GM18499 (cell line): ENCODE measurements at regions not wholly inside any gene's neighbourhood (a gene's known extent, or its start where the extent isn't known, plus 50 kb on each side); places are given as distances from the start of the nearest gene placed in this dataset.

ENCODE experiments used
- ATAC-seq: cut with Tn5 transposase; IDR thresholded peaks from one replicate; pipeline ENCODE4 v1.9.1; 2021; ENCODE audit warnings: moderate number of reproducible peaks; ENCODE audit not compliant: insufficient read depth, unreplicated experiment

GRCh38 chr14:76950055-76951020 is 78.2 kb downstream of the IRF2BPL start:
- no peak for ATAC-seq

- ATAC-seq: no peak
Observed at GRCh38 chr14:76948976-76949375, 79.5 kb downstream of the IRF2BPL start.

- ATAC-seq: no peak
Observed at GRCh38 chr14:76948213-76948947, 80.1 kb downstream of the IRF2BPL start.

GRCh38 chr14:76947838-76948184 is 80.7 kb downstream of the IRF2BPL start:
- ATAC-seq: no peak

GRCh38 chr14:76947078-76947837 is 81.2 kb downstream of the IRF2BPL start:
- ATAC-seq: no peak

GRCh38 chr14:76946753-76947077 is 81.8 kb downstream of the IRF2BPL start:
- ATAC-seq: no peak

- no peak for ATAC-seq
Observed at GRCh38 chr14:76943072-76943471, 85.4 kb downstream of the IRF2BPL start.

GRCh38 chr14:76941946-76942805 is 86.3 kb downstream of the IRF2BPL start:
- ATAC-seq: no peak

- no peak for ATAC-seq
Observed at GRCh38 chr14:76941544-76941943, 87.0 kb downstream of the IRF2BPL start.

GRCh38 chr14:76940021-76940760 is 88.3 kb downstream of the IRF2BPL start:
- no peak for ATAC-seq

GRCh38 chr14:76939015-76939742 is 89.3 kb downstream of the IRF2BPL start:
- no peak for ATAC-seq

- ATAC-seq: no peak
Observed at GRCh38 chr14:76938092-76938500, 90.4 kb downstream of the IRF2BPL start.

GRCh38 chr14:76937181-76938091 is 91.1 kb downstream of the IRF2BPL start:
- no peak for ATAC-seq

- no peak for ATAC-seq
Observed at GRCh38 chr14:76936483-76936882, 92.0 kb downstream of the IRF2BPL start.

- ATAC-seq: no peak
Observed at GRCh38 chr14:76933515-76933914, 95.0 kb downstream of the IRF2BPL start.

- ATAC-seq: no peak
Observed at GRCh38 chr14:76931631-76932402, 96.7 kb downstream of the IRF2BPL start.

- no peak for ATAC-seq
Observed at GRCh38 chr14:76930549-76930948, 98.0 kb downstream of the IRF2BPL start.
